ENCODE measurements at regions not wholly inside any gene's neighbourhood (a gene's known extent, or its start where the extent isn't known, plus 50 kb on each side); places are given as distances from the start of the nearest gene placed in this dataset.
"Not testable (repeated sequence)": the region's sequence is repeated elsewhere in the genome, so short reads cannot be mapped to it uniquely, and the experiment has no call there.

DNA sequence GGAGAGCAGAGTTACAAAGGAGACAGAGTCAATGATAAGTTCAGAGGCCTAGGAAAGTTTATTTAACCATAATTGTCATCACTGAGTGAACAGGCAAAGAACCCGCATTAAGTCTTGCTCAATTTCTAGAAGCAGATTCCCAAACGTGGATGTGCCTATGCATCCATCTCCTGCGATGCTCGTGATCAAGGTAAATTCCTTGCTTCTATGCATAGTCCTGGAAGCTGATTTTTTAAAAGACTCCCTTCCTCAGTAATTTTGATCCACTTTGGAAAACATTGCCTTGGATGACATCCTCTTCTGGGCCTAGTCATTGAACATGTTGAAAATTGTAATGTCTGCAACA is 116.4 kb downstream of the TNFSF18 start:
- DNase-seq (ENCODE audit: insufficient read length, low spot score) (no peak), FAIRE-seq (no peak)
- no peak for TF ChIP-seq POLR2A (IDR thresholded peaks at IDR 0.05; ENCODE audit: low read depth, low read length)

DNA sequence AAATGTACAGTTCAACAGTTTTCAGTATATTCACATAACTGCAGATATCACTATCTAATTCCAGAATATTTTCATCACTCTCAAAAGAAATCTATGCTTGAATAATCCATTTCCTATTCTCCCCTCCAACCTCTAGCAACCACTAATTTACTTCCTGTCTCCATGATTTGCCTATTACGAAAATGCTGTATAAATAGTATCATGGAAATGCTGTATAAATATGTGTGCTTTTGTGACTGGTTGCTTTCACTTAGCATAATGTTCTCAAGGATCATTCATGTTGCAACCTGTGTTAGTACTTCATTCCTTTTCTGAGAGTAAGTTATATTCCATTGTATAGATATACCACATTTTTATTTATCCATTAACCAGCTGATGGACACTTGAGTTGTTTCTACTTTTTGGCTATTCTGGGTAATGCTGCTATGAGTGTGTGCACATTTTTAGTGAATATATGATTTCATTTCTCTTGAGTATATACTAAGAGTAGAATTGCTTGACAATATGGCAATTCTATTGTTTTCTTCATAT is 115.6 kb downstream of the TNFSF18 start:
- no peak for TF ChIP-seq POLR2A (IDR thresholded peaks at IDR 0.05; ENCODE audit: low read depth, low read length)
- no peak for FAIRE-seq
- no peak for DNase-seq (ENCODE audit: insufficient read length, low spot score)

DNA sequence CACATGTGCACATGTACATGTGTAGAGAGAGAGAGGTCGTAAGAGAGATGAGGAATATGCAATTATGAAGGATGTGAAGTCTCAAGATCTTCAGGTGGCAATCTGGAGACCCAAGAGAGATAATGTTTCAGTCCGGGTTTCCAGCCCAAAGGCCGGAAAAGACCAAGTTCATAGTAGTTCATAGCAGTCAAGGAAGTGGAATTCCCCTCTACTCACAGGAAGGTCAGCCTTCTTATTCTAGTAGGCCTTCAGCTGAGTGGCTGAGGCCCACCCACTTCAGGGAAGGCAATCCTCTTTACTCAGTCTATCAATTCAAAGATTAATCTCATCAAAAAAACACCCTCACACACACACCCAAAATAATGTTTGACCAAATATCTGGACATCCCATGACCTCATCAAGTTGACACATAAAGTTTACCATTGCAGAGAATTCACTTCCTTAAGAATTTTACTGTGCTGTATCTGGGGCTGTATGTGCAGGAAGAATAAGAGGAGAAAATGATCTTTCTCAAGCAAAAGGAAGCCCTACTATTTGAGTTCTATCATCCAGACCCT is 114.6 kb downstream of the TNFSF18 start:
- no peak for FAIRE-seq

DNA sequence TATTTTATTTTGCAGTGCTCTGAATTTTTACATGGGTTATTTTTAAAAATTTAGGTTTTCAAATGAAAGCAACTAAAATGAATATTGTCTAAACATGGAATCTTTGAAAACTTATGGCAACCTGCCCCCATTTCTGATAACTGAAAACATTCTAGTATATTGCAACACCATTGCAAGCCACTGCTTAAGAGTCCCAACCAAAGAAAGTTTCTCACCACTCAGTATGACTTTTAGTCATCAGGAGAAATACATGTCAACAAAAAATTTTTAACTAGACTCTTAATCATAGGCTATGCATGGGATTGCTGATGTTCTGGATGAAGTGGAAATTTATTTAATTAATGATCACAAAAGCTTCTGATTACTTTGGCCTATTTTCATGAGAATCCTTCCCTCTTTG is 112.1 kb downstream of the TNFSF18 start:
- no peak for FAIRE-seq
- DNase-seq (ENCODE audit: insufficient read length, low spot score) = no peak
- no peak for TF ChIP-seq POLR2A (IDR thresholded peaks at IDR 0.05; ENCODE audit: low read depth, low read length)

More for the DNA sequence above, 114.6 kb downstream of the TNFSF18 start:
- DNase-seq (ENCODE audit: insufficient read length, low spot score) = no peak
- no peak for TF ChIP-seq POLR2A (IDR thresholded peaks at IDR 0.05; ENCODE audit: low read depth, low read length)

DNA sequence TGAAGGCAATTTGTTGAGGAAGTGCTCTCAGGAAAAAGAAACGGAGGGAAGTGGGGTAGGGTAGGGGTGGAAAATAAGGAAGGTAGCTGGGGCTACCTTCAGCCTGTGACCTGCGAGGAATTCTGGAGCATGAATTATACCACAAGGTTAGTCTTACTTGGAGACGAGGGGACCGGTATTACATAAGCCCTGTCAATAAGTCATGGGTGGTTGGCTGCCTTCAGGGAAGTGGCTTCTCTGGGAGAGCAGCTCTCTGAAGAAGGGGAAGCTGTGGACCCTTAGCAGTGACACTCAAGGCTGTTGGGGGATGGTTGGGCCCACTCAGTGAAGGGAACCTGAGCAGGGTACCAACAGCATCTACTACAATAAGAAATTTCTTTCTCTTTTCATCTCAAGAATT is 111.3 kb downstream of the TNFSF18 start:
- FAIRE-seq (no peak), DNase-seq (ENCODE audit: insufficient read length, low spot score) (no peak)
- no peak for TF ChIP-seq POLR2A (IDR thresholded peaks at IDR 0.05; ENCODE audit: low read depth, low read length)

DNA sequence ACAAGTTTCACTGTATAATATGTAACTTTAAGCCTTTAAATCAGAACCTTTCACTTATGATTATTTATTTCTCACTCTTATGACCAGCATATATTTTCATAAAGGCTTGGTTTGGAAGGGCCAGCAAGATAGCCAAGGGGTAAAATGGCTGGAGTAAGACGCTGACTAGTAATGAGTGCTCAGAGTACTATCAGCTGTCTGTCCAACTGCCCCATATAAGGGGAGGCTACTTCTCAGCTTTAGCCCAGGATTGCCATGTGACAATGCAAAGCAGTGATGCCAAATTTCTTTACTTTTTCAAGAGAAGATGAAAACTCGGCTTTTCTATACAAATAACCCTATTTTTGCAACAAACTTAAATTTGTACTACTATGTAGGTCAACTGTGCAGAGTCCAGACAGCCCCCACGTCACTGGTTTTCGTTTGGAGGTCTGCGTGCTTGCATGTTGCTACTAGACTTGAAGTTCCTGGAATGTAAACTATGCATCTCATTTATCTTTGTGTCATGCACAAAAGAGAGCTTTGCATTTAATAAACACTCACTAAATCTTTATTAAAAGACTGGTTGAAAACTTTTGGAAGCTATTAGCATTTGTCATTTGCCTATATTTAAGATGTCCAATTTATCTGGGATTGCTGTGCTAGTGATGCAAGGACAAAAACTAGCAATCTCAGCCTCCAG is 110.4 kb downstream of the TNFSF18 start:
- TF ChIP-seq POLR2A (IDR thresholded peaks at IDR 0.05; ENCODE audit: low read depth, low read length) = no peak
- FAIRE-seq = no peak
- no peak for DNase-seq (ENCODE audit: insufficient read length, low spot score)

DNA sequence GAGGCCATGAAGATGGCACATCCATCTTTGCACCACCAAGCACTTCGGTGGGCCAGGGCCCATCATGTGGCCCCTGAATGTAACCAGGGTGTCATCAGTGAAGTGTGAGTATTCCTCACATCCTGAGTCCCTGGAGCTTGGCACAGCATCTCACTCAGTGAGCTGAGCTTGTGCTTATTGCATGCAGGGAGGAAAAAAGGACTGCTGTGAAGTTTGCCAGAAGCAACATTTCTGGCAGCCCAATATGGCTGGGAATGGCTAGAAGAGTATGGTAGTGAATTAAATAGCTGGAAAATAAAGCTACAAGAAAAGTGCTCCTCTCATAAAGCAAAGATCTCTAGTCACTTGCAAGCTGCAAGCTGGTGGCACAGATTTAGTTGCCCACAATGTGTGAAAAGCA is 109.3 kb downstream of the TNFSF18 start:
- TF ChIP-seq POLR2A (IDR thresholded peaks at IDR 0.05; ENCODE audit: low read depth, low read length) = no peak
- no peak for FAIRE-seq
- no peak for DNase-seq (ENCODE audit: insufficient read length, low spot score)

DNA sequence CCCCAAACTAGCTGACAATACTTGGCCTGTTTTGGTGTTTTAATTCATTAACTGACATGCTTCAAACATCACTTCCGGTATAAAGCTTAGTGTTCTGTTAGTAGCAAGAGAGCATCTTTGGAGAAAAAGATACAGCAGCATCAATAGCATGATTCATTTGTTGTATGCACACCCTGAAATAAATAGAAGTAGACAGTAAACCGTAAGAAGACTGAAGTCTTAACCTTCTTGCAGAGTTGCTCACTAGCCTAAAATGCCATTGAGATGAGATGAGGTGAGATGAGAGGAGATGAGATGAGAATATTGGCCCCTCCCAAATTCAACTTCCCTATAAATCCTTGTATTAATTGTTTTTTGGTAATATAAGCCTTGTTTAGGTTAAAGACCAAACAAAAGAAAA is 108.8 kb downstream of the TNFSF18 start:
- TF ChIP-seq POLR2A (IDR thresholded peaks at IDR 0.05; ENCODE audit: low read depth, low read length) = no peak
- DNase-seq (ENCODE audit: insufficient read length, low spot score) (no peak), FAIRE-seq (no peak)

DNA sequence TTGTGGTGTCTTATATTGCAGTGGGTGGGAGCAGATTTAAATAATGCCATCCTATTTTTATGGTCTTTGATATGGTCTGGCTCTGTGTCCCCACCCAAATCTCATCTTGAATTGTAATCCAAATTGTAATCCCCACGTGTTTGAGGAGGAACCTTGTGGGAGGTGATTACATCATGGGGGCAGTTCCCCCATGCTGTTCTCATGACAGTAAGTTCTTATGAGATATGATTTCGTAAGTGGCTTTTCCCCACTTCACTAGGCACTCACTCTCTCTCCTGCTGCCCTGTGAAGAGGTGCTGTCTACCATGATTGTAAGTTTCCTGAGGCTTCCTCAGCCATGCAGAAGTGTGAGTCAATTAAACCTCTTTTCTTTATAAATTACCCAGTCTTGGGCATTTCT is 107.6 kb downstream of the TNFSF18 start:
- not testable (repeated sequence) for FAIRE-seq; DNase-seq (ENCODE audit: insufficient read length, low spot score)

DNA sequence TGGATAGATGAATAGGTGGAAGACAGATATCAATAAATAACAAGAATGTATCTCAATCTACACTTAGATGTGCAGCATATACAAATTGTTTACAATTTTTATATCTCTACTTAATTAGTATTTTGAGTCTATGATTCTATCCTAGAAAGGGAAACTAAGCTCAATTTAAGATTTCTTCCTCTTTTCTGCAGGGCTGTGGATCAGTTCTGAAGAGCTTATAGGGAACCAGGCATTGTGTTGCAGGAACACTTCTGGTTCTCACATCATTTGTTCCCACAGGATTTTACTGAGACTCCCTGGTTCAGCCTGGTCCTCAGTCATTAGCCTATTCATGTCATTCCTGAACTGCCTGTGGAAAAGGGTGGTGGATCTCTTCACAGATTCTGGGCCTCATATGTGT is 105.8 kb downstream of the TNFSF18 start:
- TF ChIP-seq POLR2A (IDR thresholded peaks at IDR 0.05; ENCODE audit: low read depth, low read length) = no peak
- FAIRE-seq = no peak
- DNase-seq (ENCODE audit: insufficient read length, low spot score) = no peak

DNA sequence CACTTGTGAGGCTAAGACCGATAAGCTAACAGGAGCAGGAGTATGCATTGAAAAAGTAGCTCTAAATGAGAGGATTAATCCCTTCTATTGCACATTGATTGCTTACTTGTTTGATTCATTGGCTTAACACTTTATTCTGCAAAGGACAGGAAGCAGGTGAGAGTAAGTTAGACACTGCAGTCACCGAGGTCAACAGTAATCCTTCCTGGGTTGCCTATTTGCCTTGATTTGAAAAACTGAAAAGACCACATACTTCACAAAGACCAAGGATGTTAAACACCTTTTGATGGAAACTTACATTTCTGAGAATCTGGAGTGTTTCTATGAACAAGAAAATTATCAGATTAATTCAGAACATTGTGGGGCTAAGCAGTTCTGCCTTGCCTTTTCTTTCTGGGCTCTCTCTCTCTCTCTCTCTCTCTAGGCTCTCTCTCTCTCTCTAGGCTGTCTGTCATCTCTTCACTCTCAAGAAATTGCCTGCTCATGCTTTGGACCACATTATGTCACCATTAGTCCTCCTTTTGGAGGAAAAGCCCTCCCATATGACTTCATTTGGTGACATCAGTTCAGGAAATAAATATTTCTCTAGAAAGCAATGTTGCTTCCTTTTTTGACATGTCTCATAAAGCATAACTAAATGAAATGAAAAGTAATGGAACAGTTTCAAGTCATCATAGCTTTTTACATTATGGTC is 103.8 kb downstream of the TNFSF18 start:
- no peak for DNase-seq (ENCODE audit: insufficient read length, low spot score)
- FAIRE-seq = no peak
- TF ChIP-seq POLR2A (IDR thresholded peaks at IDR 0.05; ENCODE audit: low read depth, low read length) = no peak

DNA sequence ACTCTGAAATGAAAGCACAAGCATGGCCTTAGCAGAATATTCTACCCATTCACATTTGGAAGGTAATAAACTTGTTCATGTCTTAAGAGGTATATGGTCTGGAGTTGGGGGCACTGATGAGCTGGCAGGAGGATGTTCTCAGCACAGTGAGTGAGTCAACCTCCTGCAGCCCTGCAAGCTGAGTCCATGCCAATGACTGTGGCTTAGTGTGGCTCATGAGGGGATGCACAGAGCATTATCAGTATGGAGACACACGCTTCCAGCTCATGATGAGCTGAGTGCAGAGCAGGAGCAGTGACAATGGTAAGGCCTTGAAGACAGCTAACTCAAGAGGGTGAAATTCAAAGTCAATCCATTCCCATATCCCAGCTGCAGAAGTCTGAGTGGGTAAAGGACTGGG is 102.3 kb downstream of the TNFSF18 start:
- TF ChIP-seq POLR2A (IDR thresholded peaks at IDR 0.05; ENCODE audit: low read depth, low read length) = no peak
- DNase-seq (ENCODE audit: insufficient read length, low spot score) (peak; percentile 43), FAIRE-seq (peak; percentile 99)

DNA sequence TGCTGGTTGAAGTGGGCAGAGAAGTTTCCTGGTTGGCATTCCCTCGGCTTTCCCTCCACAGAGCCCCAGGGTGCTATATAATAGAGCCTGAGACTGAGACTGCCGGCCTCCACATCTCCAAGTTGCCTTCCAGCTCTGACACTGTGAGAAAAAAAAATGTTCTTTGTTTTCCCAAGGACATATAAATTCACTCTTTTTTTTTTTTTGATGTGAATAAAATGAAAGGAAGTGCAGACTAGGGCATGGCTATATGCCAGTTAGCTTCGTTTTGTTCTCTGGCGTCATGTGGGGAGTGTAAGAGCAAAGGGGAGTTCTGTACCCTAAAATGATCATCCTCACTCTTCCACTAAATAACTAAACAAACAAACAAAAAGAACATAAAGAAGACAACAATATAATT is 101.6 kb downstream of the TNFSF18 start:
- DNase-seq (ENCODE audit: insufficient read length, low spot score) (no peak), FAIRE-seq (no peak)
- TF ChIP-seq POLR2A (IDR thresholded peaks at IDR 0.05; ENCODE audit: low read depth, low read length) = no peak

DNA sequence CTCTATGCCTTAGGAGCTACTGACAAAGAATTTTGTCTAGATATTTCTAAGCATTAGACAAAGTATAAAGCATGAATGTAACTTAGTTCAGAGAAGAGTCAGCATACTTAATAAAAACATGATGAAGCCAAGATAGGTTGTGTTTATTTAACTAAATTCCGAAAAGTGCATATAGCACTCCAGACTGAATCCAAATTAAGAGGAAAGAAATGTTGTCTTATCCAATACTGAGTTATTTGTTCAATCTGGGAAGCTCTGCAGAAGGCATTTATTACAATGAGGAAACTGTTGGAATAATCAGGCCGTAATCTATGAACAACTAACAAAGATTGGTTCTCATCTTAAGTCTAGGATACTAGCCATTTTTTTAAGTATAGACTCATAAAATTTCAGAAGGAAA is 100.2 kb downstream of the TNFSF18 start:
- FAIRE-seq = no peak
- TF ChIP-seq POLR2A (IDR thresholded peaks at IDR 0.05; ENCODE audit: low read depth, low read length) = no peak
- no peak for DNase-seq (ENCODE audit: insufficient read length, low spot score)
